K562 (cell line): ENCODE measurements at regions not wholly inside any gene's neighbourhood (a gene's known extent, or its start where the extent isn't known, plus 50 kb on each side); places are given as distances from the start of the nearest gene placed in this dataset.

Experiments
- ATF6 ChIP-seq: sonication (generic); formaldehyde crosslinking; IDR thresholded peaks from 2 replicates; pipeline ENCODE4 v1.4.0; 2020; ENCODE audit warnings: mild to moderate bottlenecking, missing genetic modification reagents
- CBFA2T3 ChIP-seq: fragments of 450-650 bp; IDR thresholded peaks from 2 replicates; pipeline ENCODE4 v1.6.1; 2017
- CEBPB ChIP-seq: fragments of 450-650 bp; IDR thresholded peaks from 2 replicates; pipeline ENCODE4 v1.6.1; 2016; ENCODE audit warnings: missing genetic modification characterization, missing compliant biosample characterization
- CREM ChIP-seq: IDR thresholded peaks from 2 replicates; pipeline ENCODE4 v1.6.1; 2014; ENCODE audit warnings: antibody characterized with exemption, low read depth
- E2F3 ChIP-seq: fragments of 250-450 bp; sonication (Bioruptor Pico); IDR thresholded peaks from 2 replicates; pipeline ENCODE4 v1.4.0; 2020; ENCODE audit warnings: mild to moderate bottlenecking
- GABPB1 ChIP-seq: sonication (generic); formaldehyde crosslinking; IDR thresholded peaks from 2 replicates; pipeline ENCODE4 v1.8.0; 2022; ENCODE audit warnings: mild to moderate bottlenecking, missing genetic modification reagents
- HNRNPK ChIP-seq: fragments of 200-400 bp; formaldehyde crosslinking; IDR thresholded peaks from one replicate; pipeline ENCODE4 v1.6.1; 2018; ENCODE audit warnings: mild to moderate bottlenecking, low read depth, low read length; ENCODE audit not compliant: poor library complexity, severe bottlenecking
- ID3 ChIP-seq, 2 experiments: fragments of 250-450 bp in 1 of 2; fragments of 450-650 bp in 1 of 2; sonication (Bioruptor Pico) in 1 of 2; IDR thresholded peaks; 2 replicates each; pipeline versions ENCODE4 v1.6.1 to v1.8.0; 2016 to 2021; ENCODE audit warnings: mild to moderate bottlenecking in 2 of 2, moderate library complexity in 2 of 2, missing compliant biosample characterization in 1 of 2, missing genetic modification characterization in 1 of 2
- JUN ChIP-seq, 2 experiments: sonication (generic) in 1 of 2; formaldehyde crosslinking in 1 of 2; IDR thresholded peaks; 2 replicates each; pipeline versions ENCODE4 v1.6.1 to v1.8.0; 2012 to 2022; ENCODE audit warnings: borderline replicate concordance in 2 of 2, mild to moderate bottlenecking in 2 of 2, improper control_type of control experiment in 1 of 2, low read depth in 1 of 2, low read length in 1 of 2, missing genetic modification reagents in 1 of 2
- KAT2B ChIP-seq: IDR thresholded peaks from one replicate; pipeline ENCODE4 v1.6.1; 2012; ENCODE audit warnings: low read depth, mild to moderate bottlenecking, control low read depth, inconsistent platforms, low read length, moderate library complexity
- NCOR1 ChIP-seq: fragments of 450-650 bp; IDR thresholded peaks from 2 replicates; pipeline ENCODE4 v1.6.1; 2016; ENCODE audit warnings: mild to moderate bottlenecking, moderate library complexity
- OTX1 ChIP-seq: fragments of 450-650 bp; formaldehyde crosslinking; IDR thresholded peaks from 2 replicates; pipeline ENCODE4 v1.4.0; 2022; ENCODE audit warnings: mild to moderate bottlenecking
- RBM15 ChIP-seq: fragments of 200-400 bp; formaldehyde crosslinking; IDR thresholded peaks from 2 replicates; pipeline ENCODE4 v1.6.1; 2018; ENCODE audit warnings: mild to moderate bottlenecking, low read length, moderate library complexity; ENCODE audit not compliant: insufficient read depth
- SMARCC2 ChIP-seq: fragments of 450-650 bp; IDR thresholded peaks from 2 replicates; pipeline ENCODE4 v1.6.1; 2017; ENCODE audit warnings: antibody characterized with exemption, moderate library complexity, mild to moderate bottlenecking, low read depth
- TOE1 ChIP-seq, 2 experiments: fragments of 450-650 bp in 1 of 2; sonication (generic) in 1 of 2; formaldehyde crosslinking in 1 of 2; IDR thresholded peaks; 2 replicates each; pipeline versions ENCODE4 v1.7.1 to v1.8.0; 2016 to 2022; ENCODE audit warnings: borderline replicate concordance in 2 of 2, mild to moderate bottlenecking in 2 of 2, antibody characterized with exemption in 1 of 2, inconsistent platforms in 1 of 2, low read depth in 1 of 2, missing genetic modification reagents in 1 of 2, moderate library complexity in 1 of 2
- ZNF23 ChIP-seq: fragments of 250-450 bp; sonication (Bioruptor Pico); IDR thresholded peaks from 2 replicates; pipeline ENCODE4 v1.4.0; 2020; ENCODE audit warnings: mild to moderate bottlenecking
- ZNF395 ChIP-seq: fragments of 200-800 bp; sonication (Bioruptor generic); IDR thresholded peaks from 2 replicates; pipeline ENCODE4 v1.6.1; 2017; ENCODE audit warnings: missing genetic modification characterization, missing compliant biosample characterization
- ZNF592 ChIP-seq: fragments of 450-650 bp; IDR thresholded peaks from 2 replicates; pipeline ENCODE4 v1.6.1; 2017; ENCODE audit warnings: antibody characterized with exemption, mild to moderate bottlenecking

- TF ChIP-seq ZNF395 (CRISPR knock-in tag) = peak; percentile 61; the same call in 1 of the 2 replicates
- no peak for TF ChIP-seq ZNF592
- no peak for TF ChIP-seq ZNF23 (CRISPR knock-in tag)
- no peak for TF ChIP-seq GABPB1 (CRISPR knock-in tag)
- no peak for TF ChIP-seq ATF6 (CRISPR knock-in tag)
- TF ChIP-seq CEBPB (tag) = peak; percentile 86
- peak; percentile 99 for TF ChIP-seq JUN (IDR thresholded peaks at IDR 0.05; ENCODE audit: borderline replicate concordance, low read depth, low read length)
- TF ChIP-seq JUN (CRISPR knock-in tag; IDR thresholded peaks at IDR 0.05; ENCODE audit: borderline replicate concordance) = no peak
- TF ChIP-seq KAT2B = no peak
- TF ChIP-seq ID3 (CRISPR knock-in tag; IDR thresholded peaks at IDR 0.05) = no peak
- TF ChIP-seq ID3 (tag; IDR thresholded peaks at IDR 0.05) = peak; percentile 75; the same call in 1 of the 2 replicates
- TF ChIP-seq CREM = peak; percentile 51; the same call in 1 of the 2 replicates
- TF ChIP-seq OTX1 = no peak
- no peak for TF ChIP-seq E2F3
- no peak for TF ChIP-seq HNRNPK
- TF ChIP-seq NCOR1 = peak; percentile 88
- peak; percentile 98 for TF ChIP-seq SMARCC2
- TF ChIP-seq TOE1 (IDR thresholded peaks at IDR 0.05; ENCODE audit: borderline replicate concordance) = no peak
- TF ChIP-seq TOE1 (CRISPR knock-in tag; IDR thresholded peaks at IDR 0.05; ENCODE audit: borderline replicate concordance, low read depth) = no peak
- peak; percentile 95 for TF ChIP-seq CBFA2T3
- TF ChIP-seq RBM15 = no peak
These were observed 425.4 kb downstream of the RPS24 start (continued) for GRCh38 chr10:78458983-78459638.
